HEK293 (cell line): ENCODE measurements at regions not wholly inside any gene's neighbourhood (a gene's known extent, or its start where the extent isn't known, plus 50 kb on each side); places are given as distances from the start of the nearest gene placed in this dataset.

Experiments
- CTCF ChIA-PET: fragments of 350-600 bp; formaldehyde crosslinking; extraction: SDS; loops from one replicate; lab custom pipeline; 2021; ENCODE audit warnings: antibody characterized with exemption; lab: Yijun Ruan, JAX
- POLR2A ChIA-PET: fragments of 300-600 bp; formaldehyde crosslinking; extraction: SDS; loops from one replicate; lab custom pipeline; 2020; ENCODE audit warnings: antibody characterized with exemption, inconsistent platforms; lab: Yijun Ruan, JAX
- H3K27ac ChIP-seq: fragments of 200-500 bp; sonication (Bioruptor generic); 2 replicates; pipeline ENCODE4 v1.5.1; 2014; ENCODE audit warnings: low read depth, low read length, control low read depth, inconsistent platforms; ENCODE audit errors: extremely low read depth
- H3K36me3 ChIP-seq, 2 experiments: fragments of 200-500 bp in 1 of 2; sonication (Bioruptor generic) in 1 of 2; 1 replicate in 1 of 2; 2 replicates in 1 of 2; pipeline ENCODE4 v1.5.1; 2014 to 2017; ENCODE audit warnings: inconsistent platforms in 2 of 2, low read length in 2 of 2; ENCODE audit not compliant: control insufficient read depth in 2 of 2, insufficient read depth in 1 of 2
- H3K4me1 ChIP-seq: fragments of 200-500 bp; sonication (Bioruptor generic); 2 replicates; pipeline ENCODE4 v1.5.1; 2014; ENCODE audit warnings: mild to moderate bottlenecking, low read length, inconsistent platforms; ENCODE audit not compliant: control insufficient read depth, insufficient read depth
- H3K4me3 ChIP-seq: 2 replicates; pipeline ENCODE4 v1.5.1; 2011; ENCODE audit warnings: low read depth, mild to moderate bottlenecking, control low read depth, low read length, moderate library complexity
- H3K9me3 ChIP-seq: fragments of 200-500 bp; sonication (Bioruptor generic); 2 replicates; pipeline ENCODE4 v1.5.1; 2014; ENCODE audit warnings: low read depth, low read length, inconsistent platforms; ENCODE audit not compliant: control insufficient read depth, insufficient read depth
- BCL11B ChIP-seq: fragments of 450-650 bp; formaldehyde crosslinking; IDR thresholded peaks from 2 replicates; pipeline ENCODE4 v1.5.1; 2016; ENCODE audit warnings: low read depth, missing biosample characterization, missing genetic modification characterization
- ELK4 ChIP-seq: IDR thresholded peaks from 2 replicates; pipeline ENCODE4 v1.6.1; 2011; ENCODE audit warnings: mild to moderate bottlenecking, low read depth, low read length, borderline replicate concordance
- MEIS1 ChIP-seq: sonication (generic); formaldehyde crosslinking; IDR thresholded peaks from 2 replicates; pipeline ENCODE4 v1.8.1; 2022; ENCODE audit warnings: missing genetic modification reagents, mild to moderate bottlenecking, borderline replicate concordance
- SCRT1 ChIP-seq: fragments of 450-650 bp; formaldehyde crosslinking; IDR thresholded peaks from 2 replicates; pipeline ENCODE4 v1.5.1; 2016; ENCODE audit warnings: missing biosample characterization, missing genetic modification characterization, borderline replicate concordance
- ZFP69B ChIP-seq: fragments of 450-650 bp; formaldehyde crosslinking; IDR thresholded peaks from 2 replicates; pipeline ENCODE4 v1.5.1; 2016; ENCODE audit warnings: missing biosample characterization, missing genetic modification characterization
- ZNF10 ChIP-seq: fragments of 450-650 bp; formaldehyde crosslinking; IDR thresholded peaks from 2 replicates; pipeline ENCODE4 v1.5.1; 2017; ENCODE audit warnings: missing biosample characterization, missing genetic modification characterization
- ZNF169 ChIP-seq: fragments of 450-650 bp; formaldehyde crosslinking; IDR thresholded peaks from 2 replicates; pipeline ENCODE4 v1.5.1; 2016; ENCODE audit warnings: missing biosample characterization, missing genetic modification characterization
- ZNF350 ChIP-seq: fragments of 450-650 bp; formaldehyde crosslinking; IDR thresholded peaks from 2 replicates; pipeline ENCODE4 v1.5.0; 2017; ENCODE audit warnings: missing biosample characterization, mild to moderate bottlenecking, missing genetic modification characterization
- ZNF398 ChIP-seq: fragments of 450-650 bp; formaldehyde crosslinking; IDR thresholded peaks from 2 replicates; pipeline ENCODE4 v1.5.1; 2017; ENCODE audit warnings: missing biosample characterization, missing genetic modification characterization
- ZNF416 ChIP-seq: fragments of 450-650 bp; formaldehyde crosslinking; IDR thresholded peaks from 2 replicates; pipeline ENCODE4 v1.5.1; 2016; ENCODE audit warnings: missing biosample characterization, missing genetic modification characterization
- ZNF521 ChIP-seq: fragments of 450-650 bp; formaldehyde crosslinking; IDR thresholded peaks from 2 replicates; pipeline ENCODE4 v1.5.1; 2017; ENCODE audit warnings: missing biosample characterization, mild to moderate bottlenecking, missing genetic modification characterization
- ZNF610 ChIP-seq: fragments of 450-650 bp; formaldehyde crosslinking; IDR thresholded peaks from 2 replicates; pipeline ENCODE4 v1.5.1; 2016; ENCODE audit warnings: missing biosample characterization, missing genetic modification characterization, borderline replicate concordance
- ZNF645 ChIP-seq: fragments of 450-650 bp; formaldehyde crosslinking; IDR thresholded peaks from 2 replicates; pipeline ENCODE4; 2016; ENCODE audit warnings: missing biosample characterization, missing genetic modification characterization
- ZNF692 ChIP-seq: fragments of 450-650 bp; formaldehyde crosslinking; IDR thresholded peaks from 2 replicates; pipeline ENCODE4 v1.5.1; 2016; ENCODE audit warnings: missing biosample characterization, missing genetic modification characterization
- ZNF704 ChIP-seq: fragments of 450-650 bp; formaldehyde crosslinking; IDR thresholded peaks from 2 replicates; pipeline ENCODE4 v1.5.1; 2016; ENCODE audit warnings: missing biosample characterization, missing genetic modification characterization
- ZNF76 ChIP-seq: fragments of 450-650 bp; formaldehyde crosslinking; IDR thresholded peaks from 2 replicates; pipeline ENCODE4; 2016; ENCODE audit warnings: low read depth, missing biosample characterization, missing genetic modification characterization, borderline replicate concordance
- ZNF843 ChIP-seq: fragments of 450-650 bp; formaldehyde crosslinking; IDR thresholded peaks from 2 replicates; pipeline ENCODE4 v1.5.1; 2016; ENCODE audit warnings: missing biosample characterization, missing genetic modification characterization
- ZXDB ChIP-seq: fragments of 450-650 bp; formaldehyde crosslinking; IDR thresholded peaks from 2 replicates; pipeline ENCODE4 v1.5.1; 2016; ENCODE audit warnings: missing biosample characterization, missing genetic modification characterization

- TF ChIP-seq ZNF704 (tag by site-specific recombination) = no peak
- TF ChIP-seq BCL11B (tag by site-specific recombination) = no peak
- no peak for TF ChIP-seq ZNF645 (tag by site-specific recombination)
- TF ChIP-seq SCRT1 (tag by site-specific recombination) = no peak
- TF ChIP-seq ZXDB (tag by site-specific recombination) = 0 out of 2 replicates have a peak, but pooled peaks have one; percentile 23
- no peak for TF ChIP-seq ZNF843
- TF ChIP-seq ZNF610 (tag by site-specific recombination) = 0 out of 2 replicates have a peak, but pooled peaks have one; percentile 29
- TF ChIP-seq ZNF10 (tag by site-specific recombination) = no peak
- peak; percentile 94 for TF ChIP-seq ZNF398 (tag by site-specific recombination)
- TF ChIP-seq ZNF169 (tag by site-specific recombination) = peak; percentile 96
- TF ChIP-seq ELK4 = no peak
These were observed 232.9 kb upstream of the SASH1 start (continued) for GRCh38 chr6:148109732-148110131.

GRCh38 chr6:148110925-148111324 lies 231.7 kb upstream of the SASH1 start:
- TF ChIP-seq ZNF10 (tag by site-specific recombination) (peak; percentile 75), ZFP69B (tag by site-specific recombination) (no peak), ZNF521 (tag by site-specific recombination) (no peak), ZNF76 (no peak), ZNF416 (tag by site-specific recombination) (0 out of 2 replicates have a peak, but pooled peaks have one; percentile 46), ZNF350 (no peak), ZNF692 (tag by site-specific recombination) (no peak), MEIS1 (CRISPR knock-in tag) (no peak)
- peaks cover 2% of the 10 kb centered on the region for H3K4me1 ChIP-seq
- no peaks in the 10 kb centered on the region; the same call in 1 of the 2 replicates for H3K9me3 ChIP-seq
- H3K36me3 ChIP-seq = no peaks in the 10 kb centered on the region
- no peak overlapping the region for H3K4me3 ChIP-seq
- H3K27ac ChIP-seq = no peak overlapping the region
- CTCF ChIA-PET = interaction anchor here (0.6 kb wide), 1 partner anchor 197 kb away, joined by 4 read pairs; no protein-coding TSS in a partner anchor
- POLR2A ChIA-PET = no interaction called here
